H1 (cell line): ENCODE measurements at regions not wholly inside any gene's neighbourhood (a gene's known extent, or its start where the extent isn't known, plus 50 kb on each side); places are given as distances from the start of the nearest gene placed in this dataset.

Experiments used
- CTCF ChIA-PET: fragments of 300-600 bp; sonication (Branson Sonifier 250); formaldehyde crosslinking; loops from one replicate; lab custom pipeline; 2021; ENCODE audit not compliant: partially characterized antibody; lab: Charles Lee
- POLR2A ChIA-PET: fragments of 300-600 bp; sonication (Branson Sonifier 250); formaldehyde crosslinking; loops from one replicate; lab custom pipeline; 2021; ENCODE audit warnings: inconsistent platforms; ENCODE audit not compliant: partially characterized antibody; lab: Charles Lee
- DNase-seq, 2 experiments: peaks; one replicate each; pipeline versions ENCODE4 v3.0.0 to v3.0.0-alpha.2; 2010 to 2022; ENCODE audit warnings: low spot score in 2 of 2, low read depth in 1 of 2, mixed read lengths in 1 of 2
- FAIRE-seq: peaks from 2 replicates; lab custom pipeline; 2011; peaks lifted over from hg19 to GRCh38; lab: Jason Lieb, UNC
- H2AFZ ChIP-seq: 2 replicates; pipeline ENCODE4 v1.8.1; 2012; ENCODE audit warnings: low read length, inconsistent platforms
- H2AK5ac ChIP-seq: 2 replicates; pipeline ENCODE4 v1.6.1; 2013; ENCODE audit warnings: low read depth, low read length
- H2BK120ac ChIP-seq: replicated peaks from 2 replicates; pipeline ENCODE3; 2013; ENCODE audit warnings: low read depth, low read length, inconsistent platforms
- H2BK12ac ChIP-seq: 2 replicates; pipeline ENCODE4 v1.6.1; 2013; ENCODE audit warnings: low read depth, low read length
- H2BK15ac ChIP-seq: 2 replicates; pipeline ENCODE4 v1.6.1; 2013; ENCODE audit warnings: low read length
- H2BK20ac ChIP-seq: 2 replicates; pipeline ENCODE4 v1.6.1; 2013; ENCODE audit warnings: low read length
- H2BK5ac ChIP-seq: 2 replicates; pipeline ENCODE4 v1.6.1; 2013; ENCODE audit warnings: low read depth, low read length
- H3K14ac ChIP-seq: 2 replicates; pipeline ENCODE4 v1.6.1; 2013; ENCODE audit warnings: inconsistent platforms; ENCODE audit not compliant: insufficient read length
- H3K18ac ChIP-seq: 2 replicates; pipeline ENCODE4 v1.6.1; 2013; ENCODE audit warnings: low read length; ENCODE audit errors: extremely low read depth
- H3K23ac ChIP-seq: 2 replicates; pipeline ENCODE4 v1.6.1; 2013; ENCODE audit warnings: inconsistent platforms; ENCODE audit not compliant: insufficient read length
- H3K23me2 ChIP-seq: 2 replicates; pipeline ENCODE4 v1.6.1; 2013; ENCODE audit warnings: low read depth, low read length
- H3K27ac ChIP-seq: 2 replicates; pipeline ENCODE4 v1.6.1; 2011; ENCODE audit warnings: low read depth, low read length, inconsistent platforms
- H3K27me3 ChIP-seq, 4 experiments: replicated peaks in 1 of 4; 1 replicate in 1 of 4; 2 replicates in 3 of 4; pipeline versions ENCODE4 v1.6.1 to v1.8.1; 2011 to 2013; ENCODE audit warnings: low read length in 3 of 4, mild to moderate bottlenecking in 3 of 4, inconsistent platforms in 2 of 4, mixed read lengths in 2 of 4, moderate library complexity in 1 of 4; ENCODE audit not compliant: control insufficient read depth in 3 of 4, insufficient read depth in 3 of 4; ENCODE audit errors: extremely low read depth in 1 of 4
- H3K36me3 ChIP-seq, 4 experiments: 2 replicates each; pipeline versions ENCODE4 v1.6.1 to v1.8.1; 2011 to 2013; ENCODE audit warnings: mild to moderate bottlenecking in 4 of 4, low read length in 3 of 4, moderate library complexity in 2 of 4, control low read depth in 1 of 4, inconsistent platforms in 1 of 4; ENCODE audit not compliant: insufficient read depth in 4 of 4, control insufficient read depth in 2 of 4
- H3K4ac ChIP-seq: replicated peaks from 2 replicates; pipeline ENCODE3; 2013; ENCODE audit warnings: low read length, low read depth, mixed read lengths, inconsistent platforms; ENCODE audit not compliant: insufficient read length
- H3K4me1 ChIP-seq, 4 experiments: replicated peaks in 1 of 4; 1 replicate in 1 of 4; 2 replicates in 3 of 4; pipeline versions ENCODE4 v1.6.1 to v1.8.1; 2011 to 2013; ENCODE audit warnings: low read length in 3 of 4, inconsistent platforms in 2 of 4, mixed read lengths in 1 of 4; ENCODE audit not compliant: insufficient read depth in 4 of 4, control insufficient read depth in 3 of 4
- H3K4me2 ChIP-seq, 2 experiments: 2 replicates each; pipeline versions ENCODE4 v1.6.1 to v1.8.1; 2011 to 2013; ENCODE audit warnings: low read depth in 2 of 2, low read length in 2 of 2, control low read depth in 1 of 2, inconsistent platforms in 1 of 2, mild to moderate bottlenecking in 1 of 2; ENCODE audit not compliant: insufficient read depth in 1 of 2
- H3K4me3 ChIP-seq, 4 experiments: fragments of 200-600, 300-600 bp in 1 of 4; sonication (generic), shearing (Covaris generic), sonication (Bioruptor Twin) in 1 of 4; 2 replicates each; pipeline versions ENCODE4 v1.5.1 to v1.8.1; 2011 to 2016; ENCODE audit warnings: low read length in 4 of 4, low read depth in 3 of 4, control low read depth in 2 of 4, inconsistent platforms in 2 of 4, mild to moderate bottlenecking in 2 of 4, mixed read lengths in 1 of 4, moderate library complexity in 1 of 4; ENCODE audit not compliant: insufficient read depth in 2 of 4; ENCODE audit errors: extremely low read depth in 1 of 4
- H3K56ac ChIP-seq: replicated peaks from 2 replicates; pipeline ENCODE3; 2013; ENCODE audit warnings: low read depth, mild to moderate bottlenecking, mixed read lengths, low read length, inconsistent platforms; ENCODE audit not compliant: insufficient read length
- H3K79me1 ChIP-seq: 2 replicates; pipeline ENCODE4 v1.6.1; 2013; ENCODE audit warnings: low read depth, low read length, control low read depth
- H3K79me2 ChIP-seq, 2 experiments: 2 replicates each; pipeline versions ENCODE4 v1.6.1 to v1.8.1; 2012 to 2013; ENCODE audit warnings: low read length in 2 of 2, mild to moderate bottlenecking in 2 of 2, inconsistent platforms in 1 of 2; ENCODE audit not compliant: insufficient read depth in 2 of 2, control insufficient read depth in 1 of 2
- H3K9ac ChIP-seq, 4 experiments: replicated peaks in 1 of 4; 1 replicate in 1 of 4; 2 replicates in 3 of 4; pipeline versions ENCODE4 v1.6.1 to v1.8.1; 2011 to 2013; ENCODE audit warnings: low read depth in 3 of 4, low read length in 3 of 4, control low read depth in 2 of 4, mild to moderate bottlenecking in 2 of 4, moderate library complexity in 2 of 4, inconsistent platforms in 1 of 4; ENCODE audit errors: extremely low read depth in 1 of 4
- H3K9me3 ChIP-seq, 2 experiments: 2 replicates each; pipeline versions ENCODE4 v1.6.1 to v1.8.1; 2012 to 2013; ENCODE audit warnings: mild to moderate bottlenecking in 2 of 2, moderate library complexity in 2 of 2, control low read depth in 1 of 2, inconsistent platforms in 1 of 2, low read depth in 1 of 2, low read length in 1 of 2, mixed read lengths in 1 of 2; ENCODE audit not compliant: insufficient read depth in 2 of 2
- H4K20me1 ChIP-seq, 2 experiments: replicated peaks in 1 of 2; 2 replicates each; pipeline versions ENCODE3 to v1.8.1; 2011 to 2013; ENCODE audit warnings: inconsistent platforms in 2 of 2, low read length in 2 of 2, mild to moderate bottlenecking in 1 of 2; ENCODE audit not compliant: insufficient read depth in 2 of 2, control insufficient read depth in 1 of 2
- H4K5ac ChIP-seq: 2 replicates; pipeline ENCODE4 v1.6.1; 2013; ENCODE audit warnings: low read length, low read depth, mixed read lengths, inconsistent platforms; ENCODE audit not compliant: insufficient read length
- H4K8ac ChIP-seq: 2 replicates; pipeline ENCODE4 v1.8.0; 2013; ENCODE audit warnings: mild to moderate bottlenecking, moderate library complexity, low read length, inconsistent platforms; ENCODE audit not compliant: insufficient read depth; ENCODE audit errors: extremely low read depth
- H4K91ac ChIP-seq: replicated peaks from 2 replicates; pipeline ENCODE3; 2013; ENCODE audit warnings: low read length, mixed read lengths, inconsistent platforms; ENCODE audit not compliant: insufficient read length
- BACH1 ChIP-seq: IDR thresholded peaks from 2 replicates; pipeline ENCODE4 v1.6.1; 2012; ENCODE audit warnings: low read length, improper control_type of control experiment
- CREB1 ChIP-seq: IDR thresholded peaks from 2 replicates; pipeline ENCODE4 v1.6.1; 2012; ENCODE audit warnings: inconsistent platforms
- GTF2F1 ChIP-seq: IDR thresholded peaks from 2 replicates; pipeline ENCODE4 v1.6.1; 2012; ENCODE audit warnings: low read depth, low read length, improper control_type of control experiment, borderline replicate concordance
- RNF2 ChIP-seq: fragments of 200-900, 300-1000 bp; sonication (generic); IDR thresholded peaks from 2 replicates; pipeline ENCODE4 v1.7.1; 2016; ENCODE audit warnings: borderline replicate concordance, low read depth, mild to moderate bottlenecking, antibody characterized with exemption, low read length; ENCODE audit not compliant: poor library complexity, severe bottlenecking; ENCODE audit errors: missing control alignments
- SAP30 ChIP-seq: fragments of 300-600 bp; sonication (generic); IDR thresholded peaks from 2 replicates; pipeline ENCODE4 v1.7.1; 2012; ENCODE audit warnings: low read length, moderate library complexity, mild to moderate bottlenecking, inconsistent platforms; ENCODE audit not compliant: insufficient read depth, insufficient replicate concordance
- TBP ChIP-seq: IDR thresholded peaks from 2 replicates; pipeline ENCODE4 v1.6.1; 2011; ENCODE audit warnings: low read depth, low read length, improper control_type of control experiment
- YY1 ChIP-seq: IDR thresholded peaks from 2 replicates; pipeline ENCODE4 v1.6.1; 2011; ENCODE audit warnings: low read depth, mild to moderate bottlenecking, low read length
- WGBS, 2 experiments: shearing (Covaris generic) in 1 of 2; methylation state at CpG; one replicate each; pipeline versions ENCODE4 v1.1.6 to v1.1.7; 2013 to 2015; ENCODE audit warnings: low lambda C conversion rate in 2 of 2, mixed read lengths in 2 of 2, inconsistent platforms in 1 of 2, low coverage in 1 of 2, missing lambda C conversion rate in 1 of 2; ENCODE audit not compliant: insufficient replicate concordance in 2 of 2, insufficient coverage in 1 of 2, insufficient read length in 1 of 2; ENCODE audit errors: extremely low coverage in 1 of 2, missing lambda C conversion rate in 1 of 2; 5-methylcytosine and 5-hydroxymethylcytosine counted together

DNA sequence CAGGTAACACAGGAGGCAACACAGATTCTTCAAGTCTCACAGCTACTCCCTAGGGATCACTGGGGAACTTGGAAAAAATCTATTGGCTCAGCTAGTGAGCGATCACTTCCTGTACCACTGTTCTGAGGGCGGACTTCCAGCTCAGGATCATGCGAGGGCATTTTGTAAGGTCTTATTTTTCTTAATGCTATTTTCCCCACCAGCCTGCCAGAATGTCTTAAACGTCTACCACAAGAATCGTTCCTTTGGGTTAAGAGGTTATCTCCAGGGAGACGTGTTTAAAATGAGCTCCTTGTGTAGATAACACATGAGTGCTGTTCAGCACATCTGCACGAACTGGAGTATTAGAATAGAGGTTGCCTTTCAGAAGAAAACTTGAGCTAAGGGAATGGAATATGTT, 162.6 kb downstream of the ETNK1 start:
- Histone ChIP-seq H3K23me2 (no peaks in the 10 kb centered on the region), H3K27ac (no peak overlapping the region), H3K79me2 (no peaks in the 10 kb centered on the region), H2BK12ac (no peak overlapping the region), H4K5ac (no peak overlapping the region), H2AK5ac (no peak overlapping the region), H3K14ac (no peak overlapping the region), H3K36me3 (no peaks in the 10 kb centered on the region), H2BK20ac (no peak overlapping the region), H3K9me3 (peaks cover 0 to 2% of the 10 kb centered on the region in 2 experiments; a peak in 1 of 4 replicates), H3K4ac (no peak overlapping the region), H3K23ac (no peak overlapping the region), H2BK15ac (no peak overlapping the region), H3K56ac (no peak overlapping the region), H4K20me1 (no peaks in the 10 kb centered on the region), H4K91ac (no peak overlapping the region), H3K4me1 (no peaks in the 10 kb centered on the region), H3K18ac (no peak overlapping the region), H2AFZ (no peak overlapping the region), H2BK120ac (no peak overlapping the region), H3K4me2 (no peak overlapping the region), H4K8ac (no peak overlapping the region), H2BK5ac (no peak overlapping the region), H3K79me1 (no peaks in the 10 kb centered on the region), H3K9ac (no peak overlapping the region), H3K4me3 (no peak overlapping the region), H3K27me3 (no peaks in the 10 kb centered on the region)
- ChIA-PET POLR2A (no interaction called here), CTCF (interaction anchor here (0.6 to 1.7 kb wide), 6 partner anchors 10 to 417 kb away, joined by 3 to 4 read pairs (median 4); no protein-coding TSS in a partner anchor)
- FAIRE-seq (no peak), DNase-seq (no peak)
- 87% methylated on average over 7 of the region's 7 CpGs; no CpG with 5 or more reads in 1 of the 2 experiments for WGBS, 2 experiments
- TF ChIP-seq BACH1 (no peak), RNF2 (no peak), YY1 (no peak), CREB1 (no peak), SAP30 (no peak), GTF2F1 (no peak), TBP (no peak)
